DMS153 treated with DMSO at 0.1 percent for 48 hours (cell line): ENCODE measurements at regions not wholly inside any gene's neighbourhood (a gene's known extent, or its start where the extent isn't known, plus 50 kb on each side); places are given as distances from the start of the nearest gene placed in this dataset.

ENCODE experiments used
- DNase-seq: peaks from one replicate; lab custom pipeline; 2025; ENCODE audit not compliant: unreplicated experiment; lab: John Stamatoyannopoulos, UW

- no peak for DNase-seq
These were observed 53.9 kb upstream of the SALL3 start for GRCh38 chr18:78925557-78926242.

GRCh38 chr18:78926243-78926615, 53.4 kb upstream of the SALL3 start:
- DNase-seq, result no peak

GRCh38 chr18:78927156-78927555, 52.5 kb upstream of the SALL3 start:
- no peak for DNase-seq

- no peak for DNase-seq
These were observed 52.0 kb upstream of the SALL3 start for GRCh38 chr18:78927616-78928015.

- no peak for DNase-seq
These were observed 51.5 kb upstream of the SALL3 start for GRCh38 chr18:78928076-78928475.

- no peak for DNase-seq
These were observed 50.1 kb upstream of the SALL3 start for GRCh38 chr18:78929516-78929915.
